IMR-90 (cell line): ENCODE measurements at regions not wholly inside any gene's neighbourhood (a gene's known extent, or its start where the extent isn't known, plus 50 kb on each side); places are given as distances from the start of the nearest gene placed in this dataset.

Experiments used
- ATAC-seq: fragments of 200-7000 bp; cut with Tn5 transposase; 2 replicates; pipeline ENCODE4 v1.9.1; 2020; ENCODE audit warnings: low read depth, mild to moderate bottlenecking, moderate library complexity
- BruUV-seq: library from RNA; stranded (reverse); fragments of 400-500 nt; replicated peaks from 2 replicates; lab custom pipeline; 2021; lab: Mats Ljungman, UMichigan
- CTCF ChIA-PET: fragments of 300-600 bp; formaldehyde crosslinking; extraction: SDS; loops from one replicate; lab custom pipeline; 2021; ENCODE audit warnings: antibody characterized with exemption; lab: Yijun Ruan, JAX
- POLR2A ChIA-PET: fragments of 300-600 bp; sonication (Branson Sonifier 250); formaldehyde crosslinking; loops from one replicate; lab custom pipeline; 2022; ENCODE audit warnings: antibody characterized with exemption; ENCODE audit not compliant: unreplicated experiment; lab: Charles Lee
- DNase-seq: peaks from one replicate; pipeline ENCODE4 v3.0.0; 2013
- H2AFZ ChIP-seq: replicated peaks from 2 replicates; pipeline ENCODE3; 2013; ENCODE audit warnings: low read length, mild to moderate bottlenecking; ENCODE audit not compliant: poor library complexity
- H2AK5ac ChIP-seq: 2 replicates; pipeline ENCODE4 v1.6.1; 2013; ENCODE audit warnings: low read depth, low read length, inconsistent platforms
- H2AK9ac ChIP-seq: replicated peaks from 2 replicates; pipeline ENCODE3; 2013; ENCODE audit warnings: mild to moderate bottlenecking, low read depth, low read length, moderate library complexity; ENCODE audit not compliant: poor library complexity
- H2BK120ac ChIP-seq: 2 replicates; pipeline ENCODE4 v1.6.1; 2013; ENCODE audit warnings: low read depth, low read length, inconsistent platforms
- H2BK15ac ChIP-seq: 3 replicates; pipeline ENCODE4 v1.6.1; 2013; ENCODE audit warnings: low read depth, low read length, inconsistent platforms
- H2BK20ac ChIP-seq: 2 replicates; pipeline ENCODE4 v1.6.1; 2013; ENCODE audit warnings: low read depth, mild to moderate bottlenecking, inconsistent platforms, low read length, moderate library complexity
- H2BK5ac ChIP-seq: 2 replicates; pipeline ENCODE4 v1.6.1; 2013; ENCODE audit warnings: mild to moderate bottlenecking, low read depth, low read length, inconsistent platforms; ENCODE audit not compliant: poor library complexity, severe bottlenecking
- H3K14ac ChIP-seq: replicated peaks from 2 replicates; pipeline ENCODE4 v1.6.1; 2013; ENCODE audit warnings: low read depth, low read length, inconsistent platforms
- H3K18ac ChIP-seq: 2 replicates; pipeline ENCODE4 v1.6.1; 2013; ENCODE audit warnings: low read depth, low read length, control low read depth
- H3K23ac ChIP-seq: 2 replicates; pipeline ENCODE4 v1.6.1; 2013; ENCODE audit warnings: low read depth, low read length, inconsistent platforms
- H3K27ac ChIP-seq: 2 replicates; pipeline ENCODE4 v1.5.1; 2013; ENCODE audit warnings: mild to moderate bottlenecking, control low read depth, low read length; ENCODE audit not compliant: insufficient read depth
- H3K27me3 ChIP-seq: 2 replicates; pipeline ENCODE4 v1.6.1; 2013; ENCODE audit warnings: low read length; ENCODE audit not compliant: control insufficient read depth, insufficient read depth
- H3K36me3 ChIP-seq: 2 replicates; pipeline ENCODE4 v1.6.1; 2013; ENCODE audit warnings: low read length, mixed read lengths; ENCODE audit not compliant: control insufficient read depth, insufficient read depth
- H3K4ac ChIP-seq: 2 replicates; pipeline ENCODE4 v1.6.1; 2013; ENCODE audit warnings: low read depth, low read length, inconsistent platforms
- H3K4me1 ChIP-seq: 2 replicates; pipeline ENCODE4 v1.6.1; 2013; ENCODE audit warnings: low read length, mixed read lengths; ENCODE audit not compliant: control insufficient read depth, insufficient read depth
- H3K4me2 ChIP-seq: 2 replicates; pipeline ENCODE4 v1.6.1; 2013; ENCODE audit warnings: low read depth, mild to moderate bottlenecking, control low read depth, low read length, moderate library complexity
- H3K4me3 ChIP-seq: 2 replicates; pipeline ENCODE4 v1.5.1; 2013; ENCODE audit warnings: low read depth, mild to moderate bottlenecking, control low read depth, low read length, moderate library complexity; ENCODE audit not compliant: insufficient read depth
- H3K56ac ChIP-seq: 2 replicates; pipeline ENCODE4 v1.6.1; 2013; ENCODE audit warnings: low read length, inconsistent platforms; ENCODE audit not compliant: insufficient read depth; ENCODE audit errors: extremely low read depth
- H3K79me1 ChIP-seq, 2 experiments: 2 replicates each; pipeline ENCODE4 v1.6.1; 2013; ENCODE audit warnings: low read length in 2 of 2, inconsistent platforms in 1 of 2, low read depth in 1 of 2
- H3K9ac ChIP-seq: 2 replicates; pipeline ENCODE4 v1.6.1; 2013; ENCODE audit warnings: low read depth, low read length, control low read depth
- H3K9me1 ChIP-seq: 2 replicates; pipeline ENCODE4 v1.6.1; 2013; ENCODE audit warnings: low read length, inconsistent platforms; ENCODE audit not compliant: insufficient read depth
- H3K9me3 ChIP-seq: 2 replicates; pipeline ENCODE4 v1.6.1; 2013; ENCODE audit warnings: low read length; ENCODE audit not compliant: control insufficient read depth, insufficient read depth
- H4K20me1 ChIP-seq: 2 replicates; pipeline ENCODE4 v1.6.1; 2013; ENCODE audit warnings: low read length, inconsistent platforms; ENCODE audit not compliant: insufficient read depth
- H4K5ac ChIP-seq: 2 replicates; pipeline ENCODE4 v1.6.1; 2013; ENCODE audit warnings: mild to moderate bottlenecking, low read depth, low read length, control low read depth
- H4K8ac ChIP-seq, 2 experiments: 2 replicates each; pipeline ENCODE4 v1.6.1; 2013; ENCODE audit warnings: low read depth in 2 of 2, low read length in 2 of 2, control low read depth in 1 of 2, inconsistent platforms in 1 of 2
- H4K91ac ChIP-seq: 2 replicates; pipeline ENCODE4 v1.6.1; 2013; ENCODE audit warnings: low read depth, low read length, inconsistent platforms; ENCODE audit not compliant: insufficient read depth
- BHLHE40 ChIP-seq: fragments of 150-350 bp; IDR thresholded peaks from 2 replicates; pipeline ENCODE4 v1.6.1; 2016; ENCODE audit warnings: mild to moderate bottlenecking, low read depth, low read length
- CEBPB ChIP-seq: IDR thresholded peaks from 2 replicates; pipeline ENCODE4 v1.6.1; 2012; ENCODE audit warnings: low read depth, low read length, improper control_type of control experiment
- CHD1 ChIP-seq: IDR thresholded peaks from 2 replicates; pipeline ENCODE4 v1.6.1; 2012; ENCODE audit warnings: low read depth, low read length, improper control_type of control experiment
- ELK1 ChIP-seq: fragments of 150-350 bp; IDR thresholded peaks from 2 replicates; pipeline ENCODE4 v1.6.1; 2016; ENCODE audit warnings: low read depth, mild to moderate bottlenecking, low read length, moderate library complexity, borderline replicate concordance
- FOS ChIP-seq: fragments of 150-350 bp; IDR thresholded peaks from 2 replicates; pipeline ENCODE4 v1.6.1; 2016; ENCODE audit warnings: low read depth, low read length
- MAFK ChIP-seq: IDR thresholded peaks from 2 replicates; pipeline ENCODE4 v1.6.1; 2012; ENCODE audit warnings: low read depth, low read length, improper control_type of control experiment
- MAZ ChIP-seq: IDR thresholded peaks from 2 replicates; pipeline ENCODE4 v1.6.1; 2012; ENCODE audit warnings: low read depth, mild to moderate bottlenecking, low read length, improper control_type of control experiment, moderate library complexity, borderline replicate concordance
- MXI1 ChIP-seq: IDR thresholded peaks from 2 replicates; pipeline ENCODE4 v1.6.1; 2012; ENCODE audit warnings: low read depth, mild to moderate bottlenecking, low read length, moderate library complexity, borderline replicate concordance
- POLR2A ChIP-seq: IDR thresholded peaks from 2 replicates; pipeline ENCODE4 v1.6.1; 2012; ENCODE audit warnings: mild to moderate bottlenecking, low read depth, low read length
- RFX5 ChIP-seq: IDR thresholded peaks from 2 replicates; pipeline ENCODE4 v1.8.0; 2012; ENCODE audit warnings: low read depth, mild to moderate bottlenecking, low read length, moderate library complexity
- SMC3 ChIP-seq: fragments of 150-350 bp; IDR thresholded peaks from 2 replicates; pipeline ENCODE4 v1.6.1; 2016; ENCODE audit warnings: low read depth, mild to moderate bottlenecking, antibody characterized with exemption, low read length, moderate library complexity
- WGBS, 2 experiments: methylation state at CpG; one replicate each; pipeline versions ENCODE4 v1.1.5 to v1.1.7; 2013; ENCODE audit warnings: missing lambda C conversion rate in 2 of 2; ENCODE audit not compliant: insufficient read length in 1 of 2; ENCODE audit errors: extremely low coverage in 2 of 2; 5-methylcytosine and 5-hydroxymethylcytosine counted together
- dilution Hi-C: fragments of 300-500 bp; cut with HindIII; formaldehyde crosslinking; loops from one replicate; pipeline ENCODE4 v1.14.3; 2018; ENCODE audit warnings: low sequenced_read_pairs; ENCODE audit not compliant: unreplicated experiment
- in situ Hi-C: fragments of 300-500 bp; cut with MboI; formaldehyde crosslinking; loops from 3 replicates; pipeline ENCODE4 v1.14.3; 2019; ENCODE audit warnings: low sequenced_read_pairs, inconsistent platforms, mixed read lengths
- intact Hi-C: fragments of 100-400 bp; cut with micrococcal nuclease; formaldehyde crosslinking; loops from 2 replicates; pipeline ENCODE4 v1.10.0; 2022
- TF ChIP-seq, protein P1 (sequence below): fragments of 150-350 bp; IDR thresholded peaks from 2 replicates; pipeline ENCODE4 v1.6.1; 2017; ENCODE audit warnings: mild to moderate bottlenecking, antibody characterized with exemption, low read length, low read depth

DNA sequence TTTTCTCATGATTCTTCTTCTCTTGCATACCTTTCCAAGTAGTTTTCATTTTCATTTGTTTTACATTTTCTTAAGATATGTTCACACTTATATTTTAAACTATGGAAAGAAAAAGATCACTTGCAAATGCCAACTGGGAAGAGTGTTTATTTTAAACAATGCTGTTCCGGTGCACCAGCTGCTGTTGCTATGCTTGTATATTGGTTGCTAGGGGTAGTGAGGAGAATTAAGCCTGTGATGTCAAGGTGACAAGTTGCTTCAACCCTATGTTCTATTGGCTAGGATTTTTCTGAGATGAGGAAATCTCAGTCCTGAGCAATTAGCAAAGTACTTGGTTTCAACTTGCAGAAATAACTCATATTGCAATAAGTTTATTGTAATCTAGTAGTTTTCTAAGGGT is 500.1 kb downstream of the MFSD1 start:
- in situ Hi-C loops, result no loop called here
- H2BK15ac ChIP-seq, result no peak overlapping the region

More for the DNA sequence above, 500.1 kb downstream of the MFSD1 start:
- Histone ChIP-seq H3K23ac (no peak overlapping the region), H3K9me1 (no peaks in the 10 kb centered on the region), H2AK5ac (no peak overlapping the region), H3K4me3 (no peak overlapping the region), H3K27ac (no peak overlapping the region), H4K20me1 (no peaks in the 10 kb centered on the region), H3K9ac (no peak overlapping the region), H2BK20ac (no peak overlapping the region), H4K8ac (no peak overlapping the region), H3K14ac (no peak overlapping the region), H4K5ac (no peak overlapping the region), H3K4me1 (no peaks in the 10 kb centered on the region), H3K4me2 (no peak overlapping the region), H3K18ac (no peak overlapping the region), H2BK120ac (no peak overlapping the region), H2AK9ac (no peak overlapping the region), H3K9me3 (no peaks in the 10 kb centered on the region), H4K91ac (no peak overlapping the region), H3K36me3 (no peaks in the 10 kb centered on the region), H3K56ac (no peak overlapping the region), H3K4ac (no peak overlapping the region), H2AFZ (no peak overlapping the region), H2BK5ac (no peak overlapping the region), H3K27me3 (no peaks in the 10 kb centered on the region), H3K79me1 (no peaks in the 10 kb centered on the region)
- BruUV-seq, result no TSS peak
- TF ChIP-seq MXI1 (no peak), MAZ (no peak), POLR2A (no peak), CHD1 (no peak), CEBPB (no peak), SMC3 (no peak), FOS (no peak), ELK1 (no peak), BHLHE40 (no peak), RFX5 (no peak), MAFK (no peak)
- TF ChIP-seq, protein P1, sequence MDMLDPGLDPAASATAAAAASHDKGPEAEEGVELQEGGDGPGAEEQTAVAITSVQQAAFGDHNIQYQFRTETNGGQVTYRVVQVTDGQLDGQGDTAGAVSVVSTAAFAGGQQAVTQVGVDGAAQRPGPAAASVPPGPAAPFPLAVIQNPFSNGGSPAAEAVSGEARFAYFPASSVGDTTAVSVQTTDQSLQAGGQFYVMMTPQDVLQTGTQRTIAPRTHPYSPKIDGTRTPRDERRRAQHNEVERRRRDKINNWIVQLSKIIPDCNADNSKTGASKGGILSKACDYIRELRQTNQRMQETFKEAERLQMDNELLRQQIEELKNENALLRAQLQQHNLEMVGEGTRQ, result no peak
- CTCF ChIA-PET, result no interaction called here
- dilution Hi-C loops (no loop called here), intact Hi-C loops (no loop called here)
- POLR2A ChIA-PET, result no interaction called here
- no CpG with 5 or more reads among the region's 1 CpG for WGBS, 2 experiments
- ATAC-seq, result no peak
- no peak for DNase-seq
